ENCODE measurements at regions not wholly inside any gene's neighbourhood (a gene's known extent, or its start where the extent isn't known, plus 50 kb on each side); places are given as distances from the start of the nearest gene placed in this dataset.
A peak's percentile ranks its signal among the peaks of the same experiment; 100 is the strongest.

DNA sequence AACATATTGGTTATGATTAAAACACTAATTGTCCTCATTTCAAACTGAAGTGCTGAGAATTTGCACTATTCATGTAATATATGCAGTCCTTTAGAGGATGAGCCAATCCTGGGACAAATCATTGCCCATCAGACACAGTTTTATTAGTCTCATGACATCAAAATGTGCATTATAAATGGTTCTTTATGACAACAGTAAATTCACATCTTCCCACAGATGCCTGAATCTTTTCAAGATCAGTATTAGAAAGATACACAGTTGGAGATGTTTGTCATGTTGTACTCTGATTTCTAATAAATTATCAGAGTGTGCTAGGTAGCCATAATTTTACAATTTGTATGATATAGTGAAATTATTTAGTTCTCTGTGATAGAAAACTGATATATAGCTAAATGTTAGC, 813.5 kb downstream of the FAM181B start:
- no peaks in the 10 kb centered on the region for H3K4me1 ChIP-seq (ENCODE audit: control insufficient read depth in 2 of 3, insufficient read depth in 2 of 3, low read depth in 1 of 3, low read length in 3 of 3)
- no peaks in the 10 kb centered on the region for H3K36me3 ChIP-seq (ENCODE audit: control insufficient read depth in 2 of 3, insufficient read depth in 3 of 3, low read length in 3 of 3)
- H3K4me3 ChIP-seq (ENCODE audit: low read length in 3 of 3) = no peak overlapping the region
- no peaks in the 10 kb centered on the region for H3K9me3 ChIP-seq (ENCODE audit: control insufficient read depth in 2 of 3, insufficient read depth in 1 of 3, low read length in 3 of 3)
- FAIRE-seq (no peak), DNase-seq (no peak)
- intact Hi-C loops (cut with DNase I) = no loop called here
- TF ChIP-seq, protein P1, sequence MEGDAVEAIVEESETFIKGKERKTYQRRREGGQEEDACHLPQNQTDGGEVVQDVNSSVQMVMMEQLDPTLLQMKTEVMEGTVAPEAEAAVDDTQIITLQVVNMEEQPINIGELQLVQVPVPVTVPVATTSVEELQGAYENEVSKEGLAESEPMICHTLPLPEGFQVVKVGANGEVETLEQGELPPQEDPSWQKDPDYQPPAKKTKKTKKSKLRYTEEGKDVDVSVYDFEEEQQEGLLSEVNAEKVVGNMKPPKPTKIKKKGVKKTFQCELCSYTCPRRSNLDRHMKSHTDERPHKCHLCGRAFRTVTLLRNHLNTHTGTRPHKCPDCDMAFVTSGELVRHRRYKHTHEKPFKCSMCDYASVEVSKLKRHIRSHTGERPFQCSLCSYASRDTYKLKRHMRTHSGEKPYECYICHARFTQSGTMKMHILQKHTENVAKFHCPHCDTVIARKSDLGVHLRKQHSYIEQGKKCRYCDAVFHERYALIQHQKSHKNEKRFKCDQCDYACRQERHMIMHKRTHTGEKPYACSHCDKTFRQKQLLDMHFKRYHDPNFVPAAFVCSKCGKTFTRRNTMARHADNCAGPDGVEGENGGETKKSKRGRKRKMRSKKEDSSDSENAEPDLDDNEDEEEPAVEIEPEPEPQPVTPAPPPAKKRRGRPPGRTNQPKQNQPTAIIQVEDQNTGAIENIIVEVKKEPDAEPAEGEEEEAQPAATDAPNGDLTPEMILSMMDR (IDR thresholded peaks at IDR 0.05; ENCODE audit: borderline replicate concordance, extremely low read depth, insufficient read depth) = no peak
- H3K27me3 ChIP-seq (ENCODE audit: control insufficient read depth, insufficient read depth, low read length) = no peaks in the 10 kb centered on the region
- no peak overlapping the region for H3K9ac ChIP-seq (ENCODE audit: low read length in 3 of 3)
- no peak overlapping the region for H3K27ac ChIP-seq (ENCODE audit: low read depth in 2 of 2, low read length in 2 of 2)

GRCh38 chr11:81916451-81916850, 817.2 kb downstream of the FAM181B start:
- no peak overlapping the region for H3K27ac ChIP-seq (ENCODE audit: low read depth in 2 of 2, low read length in 2 of 2)
- no peaks in the 10 kb centered on the region for H3K36me3 ChIP-seq (ENCODE audit: control insufficient read depth in 2 of 3, insufficient read depth in 3 of 3, low read length in 3 of 3)
- TF ChIP-seq, protein P1 (IDR thresholded peaks at IDR 0.05; ENCODE audit: borderline replicate concordance, extremely low read depth, insufficient read depth) = no peak
- no peaks in the 10 kb centered on the region for H3K4me1 ChIP-seq (ENCODE audit: control insufficient read depth in 2 of 3, insufficient read depth in 2 of 3, low read depth in 1 of 3, low read length in 3 of 3)
- DNase-seq = no peak
- intact Hi-C loops (cut with DNase I) = no loop called here
- H3K9ac ChIP-seq (ENCODE audit: low read length in 3 of 3) = no peak overlapping the region
- no peak overlapping the region for H3K4me3 ChIP-seq (ENCODE audit: low read length in 3 of 3)
- H3K27me3 ChIP-seq (ENCODE audit: control insufficient read depth, insufficient read depth, low read length) = no peaks in the 10 kb centered on the region
- H3K9me3 ChIP-seq (ENCODE audit: control insufficient read depth in 2 of 3, insufficient read depth in 1 of 3, low read length in 3 of 3) = no peaks in the 10 kb centered on the region
- no peak for FAIRE-seq

DNA sequence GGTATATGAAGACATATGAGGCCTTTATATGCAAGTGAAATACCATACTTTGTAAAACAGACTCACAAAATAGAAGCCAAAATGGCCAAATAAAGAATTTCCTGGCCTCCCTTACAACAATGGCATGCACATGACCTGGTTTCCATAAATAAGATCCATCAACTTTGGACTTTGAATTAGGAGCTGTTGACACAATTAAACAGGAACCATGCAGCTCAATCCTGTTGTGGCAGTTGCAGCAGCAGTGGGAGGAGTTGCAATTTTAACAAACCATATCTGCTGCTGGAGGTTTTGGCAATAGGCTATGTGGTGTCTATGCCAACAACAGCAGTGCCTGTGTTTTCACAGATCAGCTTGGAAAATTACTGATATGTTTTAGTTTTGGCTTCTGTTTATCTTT, 818.6 kb downstream of the FAM181B start:
- FAIRE-seq = no peak
- intact Hi-C loops (cut with DNase I) = no loop called here

GRCh38 chr11:81913793-81914192, 819.9 kb downstream of the FAM181B start:
- no peak for FAIRE-seq

More for the DNA sequence above, 818.6 kb downstream of the FAM181B start:
- TF ChIP-seq, protein P1 (IDR thresholded peaks at IDR 0.05; ENCODE audit: borderline replicate concordance, extremely low read depth, insufficient read depth) = no peak
- H3K36me3 ChIP-seq (ENCODE audit: control insufficient read depth in 2 of 3, insufficient read depth in 3 of 3, low read length in 3 of 3) = no peaks in the 10 kb centered on the region
- no peak overlapping the region for H3K9ac ChIP-seq (ENCODE audit: low read length in 3 of 3)
- no peak overlapping the region for H3K4me3 ChIP-seq (ENCODE audit: low read length in 3 of 3)
- DNase-seq = peak in 1 of 5 donors; percentile 24
- H3K27ac ChIP-seq (ENCODE audit: low read depth in 2 of 2, low read length in 2 of 2) = no peak overlapping the region
- H3K9me3 ChIP-seq (ENCODE audit: control insufficient read depth in 2 of 3, insufficient read depth in 1 of 3, low read length in 3 of 3) = no peaks in the 10 kb centered on the region
- H3K27me3 ChIP-seq (ENCODE audit: control insufficient read depth, insufficient read depth, low read length) = no peaks in the 10 kb centered on the region
- no peaks in the 10 kb centered on the region for H3K4me1 ChIP-seq (ENCODE audit: control insufficient read depth in 2 of 3, insufficient read depth in 2 of 3, low read depth in 1 of 3, low read length in 3 of 3)

More at GRCh38 chr11:81913793-81914192, 819.9 kb downstream of the FAM181B start:
- H3K9me3 ChIP-seq (ENCODE audit: control insufficient read depth in 2 of 3, insufficient read depth in 1 of 3, low read length in 3 of 3) = no peaks in the 10 kb centered on the region
- H3K4me3 ChIP-seq (ENCODE audit: low read length in 3 of 3) = no peak overlapping the region
- no peak overlapping the region for H3K9ac ChIP-seq (ENCODE audit: low read length in 3 of 3)
- H3K27ac ChIP-seq (ENCODE audit: low read depth in 2 of 2, low read length in 2 of 2) = no peak overlapping the region
- TF ChIP-seq, protein P1 (IDR thresholded peaks at IDR 0.05; ENCODE audit: borderline replicate concordance, extremely low read depth, insufficient read depth) = no peak
- H3K27me3 ChIP-seq (ENCODE audit: control insufficient read depth, insufficient read depth, low read length) = no peaks in the 10 kb centered on the region
- intact Hi-C loops (cut with DNase I) = no loop called here
- H3K36me3 ChIP-seq (ENCODE audit: control insufficient read depth in 2 of 3, insufficient read depth in 3 of 3, low read length in 3 of 3) = no peaks in the 10 kb centered on the region
- no peaks in the 10 kb centered on the region for H3K4me1 ChIP-seq (ENCODE audit: control insufficient read depth in 2 of 3, insufficient read depth in 2 of 3, low read depth in 1 of 3, low read length in 3 of 3)
- no peak for DNase-seq
